GM10266 (cell line): ENCODE measurements at regions not wholly inside any gene's neighbourhood (a gene's known extent, or its start where the extent isn't known, plus 50 kb on each side); places are given as distances from the start of the nearest gene placed in this dataset.
"Not testable (repeated sequence)": the region's sequence is repeated elsewhere in the genome, so short reads cannot be mapped to it uniquely, and the experiment has no call there.

Source experiments
- DNase-seq: peaks from one replicate; pipeline ENCODE4 v3.0.0; 2012; ENCODE audit errors: extremely low spot score
- TF ChIP-seq, protein P1 (sequence below): IDR thresholded peaks from 2 replicates; pipeline ENCODE4 v1.5.1; 2012; ENCODE audit warnings: mild to moderate bottlenecking, low read depth; ENCODE audit not compliant: control insufficient read depth, insufficient read depth; ENCODE audit errors: missing control alignments

DNA sequence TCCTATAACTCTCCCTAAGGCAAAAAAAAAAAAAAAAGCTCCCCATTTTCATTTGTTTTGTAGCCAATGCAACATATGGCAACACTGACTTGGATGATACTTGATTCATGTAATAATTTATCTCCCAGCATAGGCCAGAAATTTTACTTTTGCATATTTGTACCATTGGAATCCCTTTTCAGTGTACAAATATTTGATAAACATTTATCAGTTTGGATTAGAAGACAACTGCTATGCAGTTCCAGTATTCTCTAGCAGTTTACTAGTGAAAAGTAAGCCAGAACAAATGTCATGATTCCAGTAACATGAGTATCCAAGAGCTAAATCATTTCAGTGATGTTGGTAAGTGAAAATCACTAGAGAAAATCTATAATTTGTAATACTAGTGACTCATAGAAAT is 392.3 kb downstream of the CCER1 start:
- TF ChIP-seq, protein P1, sequence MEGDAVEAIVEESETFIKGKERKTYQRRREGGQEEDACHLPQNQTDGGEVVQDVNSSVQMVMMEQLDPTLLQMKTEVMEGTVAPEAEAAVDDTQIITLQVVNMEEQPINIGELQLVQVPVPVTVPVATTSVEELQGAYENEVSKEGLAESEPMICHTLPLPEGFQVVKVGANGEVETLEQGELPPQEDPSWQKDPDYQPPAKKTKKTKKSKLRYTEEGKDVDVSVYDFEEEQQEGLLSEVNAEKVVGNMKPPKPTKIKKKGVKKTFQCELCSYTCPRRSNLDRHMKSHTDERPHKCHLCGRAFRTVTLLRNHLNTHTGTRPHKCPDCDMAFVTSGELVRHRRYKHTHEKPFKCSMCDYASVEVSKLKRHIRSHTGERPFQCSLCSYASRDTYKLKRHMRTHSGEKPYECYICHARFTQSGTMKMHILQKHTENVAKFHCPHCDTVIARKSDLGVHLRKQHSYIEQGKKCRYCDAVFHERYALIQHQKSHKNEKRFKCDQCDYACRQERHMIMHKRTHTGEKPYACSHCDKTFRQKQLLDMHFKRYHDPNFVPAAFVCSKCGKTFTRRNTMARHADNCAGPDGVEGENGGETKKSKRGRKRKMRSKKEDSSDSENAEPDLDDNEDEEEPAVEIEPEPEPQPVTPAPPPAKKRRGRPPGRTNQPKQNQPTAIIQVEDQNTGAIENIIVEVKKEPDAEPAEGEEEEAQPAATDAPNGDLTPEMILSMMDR, result no peak
- DNase-seq, result no peak

DNA sequence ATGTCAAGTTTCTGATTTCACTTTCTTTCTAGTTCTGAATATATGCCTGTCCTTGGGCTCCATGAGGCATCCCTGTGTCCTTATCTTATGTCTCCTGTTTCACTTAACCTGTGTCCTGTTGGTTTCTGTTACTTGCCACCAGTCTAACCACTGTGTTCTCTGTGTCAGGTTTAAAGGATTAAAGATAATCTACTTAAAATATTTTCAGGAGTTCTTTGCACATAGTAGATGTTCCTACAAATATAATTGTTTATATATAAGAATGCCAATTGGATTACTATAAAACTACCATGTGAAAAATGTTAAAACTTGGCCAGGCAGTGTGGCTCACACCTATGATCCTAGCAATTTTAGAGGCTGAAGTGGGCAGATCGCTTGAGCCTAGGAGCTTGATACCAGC is 406.4 kb downstream of the CCER1 start:
- TF ChIP-seq, protein P1, result no peak
- no peak for DNase-seq

DNA sequence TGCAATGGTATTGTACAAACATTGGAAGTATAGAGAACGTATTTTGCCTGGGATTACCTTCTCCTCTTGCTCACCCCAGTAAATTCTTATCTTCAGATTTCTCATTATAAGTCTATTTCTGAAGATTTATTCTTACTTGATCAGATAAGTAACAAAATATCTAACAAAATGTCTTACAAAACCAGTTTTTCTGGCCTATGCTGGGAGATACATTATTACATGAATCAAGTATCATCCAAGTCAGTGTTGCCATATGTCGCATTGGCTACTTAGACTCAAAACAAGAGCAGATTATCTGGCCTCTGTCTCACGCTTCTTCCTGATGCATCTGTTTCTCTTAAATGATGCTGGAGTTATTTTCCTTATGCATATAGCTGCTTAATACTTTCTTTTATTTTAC is 408.5 kb downstream of the CCER1 start:
- DNase-seq, result no peak
- TF ChIP-seq, protein P1, result no peak

DNA sequence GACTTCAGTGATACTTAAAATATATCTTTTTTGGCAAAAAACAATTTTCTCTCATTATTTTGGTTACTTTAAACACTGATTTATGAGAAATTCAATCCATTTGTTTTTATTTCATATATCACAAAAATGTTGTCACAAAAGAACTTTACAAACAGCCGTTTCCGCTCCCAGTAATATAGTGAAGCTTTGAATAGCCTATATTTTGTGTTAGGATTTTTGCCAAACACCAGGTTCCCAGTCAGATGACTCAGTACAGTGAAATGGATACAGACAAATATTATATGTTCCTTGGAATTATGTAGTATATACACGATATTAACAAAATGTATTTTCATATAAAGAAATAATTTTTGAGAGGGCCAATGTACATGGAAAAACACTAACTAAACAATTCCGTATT is 411.1 kb downstream of the CCER1 start:
- DNase-seq, result no peak
- TF ChIP-seq, protein P1, result no peak

DNA sequence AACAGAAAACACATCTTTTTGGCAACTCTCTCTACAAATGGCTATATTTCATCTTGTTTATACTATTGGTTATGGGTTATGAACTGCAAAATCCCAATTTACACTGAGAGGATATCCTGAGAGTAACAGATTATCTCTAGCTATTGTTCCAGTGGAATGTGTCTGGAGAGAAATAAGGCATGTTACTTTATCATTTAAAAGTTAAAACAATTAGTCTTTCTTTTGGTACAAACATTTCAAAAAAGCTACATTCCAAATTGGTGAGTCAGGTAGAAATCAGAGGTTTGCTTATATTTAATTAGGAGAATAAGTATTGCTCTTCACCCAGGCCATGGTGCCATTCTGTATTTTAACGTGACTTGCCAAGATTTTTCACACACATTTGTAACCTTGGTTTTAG is 411.6 kb downstream of the CCER1 start:
- TF ChIP-seq, protein P1, result no peak
- DNase-seq, result no peak

DNA sequence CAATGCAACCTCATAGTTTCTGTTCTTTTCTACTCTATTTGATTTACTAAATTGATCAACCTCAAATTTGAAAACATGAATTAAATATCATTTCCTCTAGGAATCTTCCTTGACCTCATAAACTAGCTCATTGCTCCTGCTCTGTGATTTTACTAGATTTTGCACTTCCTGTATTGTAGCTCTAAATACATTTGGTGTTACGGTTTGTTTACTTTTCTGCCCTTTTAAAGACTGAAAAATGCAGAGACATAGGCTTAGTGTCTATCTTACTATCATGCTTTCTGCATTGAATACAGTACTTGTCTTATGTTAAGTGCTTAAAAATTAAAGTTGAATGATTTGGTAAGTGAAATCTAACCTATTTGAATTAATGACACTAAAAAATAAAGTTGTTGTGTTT is 412.1 kb downstream of the CCER1 start:
- DNase-seq, result not testable (repeated sequence)

DNA sequence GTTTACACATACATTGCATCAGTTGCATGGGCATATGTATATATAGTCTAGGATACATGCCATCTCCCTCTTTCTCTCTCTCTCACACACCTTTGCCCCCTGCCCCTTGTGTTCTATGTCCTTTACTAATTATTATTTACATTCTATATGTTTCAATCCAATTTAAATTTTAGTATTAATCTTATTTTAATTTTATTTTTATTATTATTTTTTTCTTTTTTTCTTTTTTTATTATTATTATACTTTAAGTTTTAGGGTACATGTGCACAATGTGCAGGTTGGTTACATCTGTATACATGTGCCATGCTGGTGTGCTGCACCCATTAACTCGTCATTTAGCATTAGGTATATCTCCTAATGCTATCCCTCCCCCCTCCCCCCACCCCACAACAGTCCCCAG is 421.1 kb downstream of the CCER1 start:
- not testable (repeated sequence) for DNase-seq

DNA sequence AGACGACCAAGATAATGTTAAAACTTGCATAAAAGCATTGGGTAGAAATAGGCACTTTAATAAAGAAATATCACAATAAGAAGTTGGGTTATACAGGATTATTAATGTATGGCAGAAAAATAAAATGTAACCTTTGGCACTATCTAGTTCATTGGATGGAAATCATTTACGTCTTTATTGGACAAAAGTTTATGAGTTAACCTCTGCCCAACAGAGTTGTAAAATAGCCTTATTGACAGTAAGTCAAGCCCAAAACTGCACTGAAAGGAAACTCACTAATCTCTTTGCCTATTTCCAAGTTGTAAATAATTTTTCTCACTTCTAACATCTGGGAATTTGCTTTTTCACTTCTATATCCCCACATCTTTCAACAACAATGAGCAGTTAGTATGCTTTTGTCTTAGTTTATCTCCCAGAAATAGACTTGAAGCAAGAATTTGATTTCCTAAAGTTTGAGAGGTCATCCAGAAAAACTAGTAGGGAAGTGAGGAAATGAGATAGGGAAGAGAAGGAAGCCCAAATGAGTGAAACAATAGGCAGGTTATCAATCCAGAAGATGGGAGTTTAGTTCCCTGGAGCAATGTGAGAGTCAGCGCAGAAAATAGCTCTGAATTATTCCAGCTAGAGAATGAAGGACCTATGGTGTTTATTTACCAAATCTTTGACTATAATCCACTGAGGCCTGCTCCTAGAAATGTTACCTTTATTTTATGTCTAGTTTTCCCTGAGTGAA is 434.8 kb downstream of the CCER1 start:
- no peak for DNase-seq
- TF ChIP-seq, protein P1, result no peak
